HG03108 (cell line): ENCODE measurements at regions not wholly inside any gene's neighbourhood (a gene's known extent, or its start where the extent isn't known, plus 50 kb on each side); places are given as distances from the start of the nearest gene placed in this dataset.
"Not testable (repeated sequence)": the region's sequence is repeated elsewhere in the genome, so short reads cannot be mapped to it uniquely, and the experiment has no call there.

Experiments
- ATAC-seq: cut with Tn5 transposase; IDR thresholded peaks from one replicate; pipeline ENCODE4 v1.9.1; 2021; ENCODE audit warnings: moderate library complexity; ENCODE audit not compliant: unreplicated experiment

GRCh38 chr6:80789912-80790570 lies 683.6 kb downstream of the BCKDHB start:
- no peak for ATAC-seq

GRCh38 chr6:80783271-80783670 lies 676.8 kb downstream of the BCKDHB start:
- not testable (repeated sequence) for ATAC-seq

GRCh38 chr6:80771941-80772340 lies 665.5 kb downstream of the BCKDHB start:
- ATAC-seq = no peak

- no peak for ATAC-seq
Measured at GRCh38 chr6:80769106-80769505, 662.6 kb downstream of the BCKDHB start.

GRCh38 chr6:80767808-80768207 lies 661.3 kb downstream of the BCKDHB start:
- ATAC-seq = no peak

- no peak for ATAC-seq
Measured at GRCh38 chr6:80744213-80744612, 637.7 kb downstream of the BCKDHB start.

GRCh38 chr6:80742481-80742880 lies 636.0 kb downstream of the BCKDHB start:
- ATAC-seq = no peak

GRCh38 chr6:80733641-80734040 lies 627.2 kb downstream of the BCKDHB start:
- no peak for ATAC-seq

- no peak for ATAC-seq
Measured at GRCh38 chr6:80728830-80729229, 622.4 kb downstream of the BCKDHB start.

GRCh38 chr6:80728101-80728750 lies 621.8 kb downstream of the BCKDHB start:
- no peak for ATAC-seq

GRCh38 chr6:80725156-80725930 lies 618.9 kb downstream of the BCKDHB start:
- no peak for ATAC-seq

- no peak for ATAC-seq
Measured at GRCh38 chr6:80720824-80721223, 614.4 kb downstream of the BCKDHB start.

- ATAC-seq = no peak
Measured at GRCh38 chr6:80714513-80714912, 608.0 kb downstream of the BCKDHB start.

- ATAC-seq = no peak
Measured at GRCh38 chr6:80698459-80698858, 592.0 kb downstream of the BCKDHB start.

GRCh38 chr6:80696268-80696667 lies 589.8 kb downstream of the BCKDHB start:
- ATAC-seq = no peak

GRCh38 chr6:80690551-80691131 lies 584.2 kb downstream of the BCKDHB start:
- no peak for ATAC-seq

GRCh38 chr6:80689716-80690395 lies 583.4 kb downstream of the BCKDHB start:
- ATAC-seq = no peak

GRCh38 chr6:80679992-80680391 lies 573.5 kb downstream of the BCKDHB start:
- no peak for ATAC-seq

GRCh38 chr6:80676386-80676785 lies 569.9 kb downstream of the BCKDHB start:
- no peak for ATAC-seq

GRCh38 chr6:80674669-80675068 lies 568.2 kb downstream of the BCKDHB start:
- ATAC-seq = no peak

GRCh38 chr6:80673367-80673766 lies 566.9 kb downstream of the BCKDHB start:
- ATAC-seq = no peak
